ENCODE measurements at regions not wholly inside any gene's neighbourhood (a gene's known extent, or its start where the extent isn't known, plus 50 kb on each side); places are given as distances from the start of the nearest gene placed in this dataset.

DNA sequence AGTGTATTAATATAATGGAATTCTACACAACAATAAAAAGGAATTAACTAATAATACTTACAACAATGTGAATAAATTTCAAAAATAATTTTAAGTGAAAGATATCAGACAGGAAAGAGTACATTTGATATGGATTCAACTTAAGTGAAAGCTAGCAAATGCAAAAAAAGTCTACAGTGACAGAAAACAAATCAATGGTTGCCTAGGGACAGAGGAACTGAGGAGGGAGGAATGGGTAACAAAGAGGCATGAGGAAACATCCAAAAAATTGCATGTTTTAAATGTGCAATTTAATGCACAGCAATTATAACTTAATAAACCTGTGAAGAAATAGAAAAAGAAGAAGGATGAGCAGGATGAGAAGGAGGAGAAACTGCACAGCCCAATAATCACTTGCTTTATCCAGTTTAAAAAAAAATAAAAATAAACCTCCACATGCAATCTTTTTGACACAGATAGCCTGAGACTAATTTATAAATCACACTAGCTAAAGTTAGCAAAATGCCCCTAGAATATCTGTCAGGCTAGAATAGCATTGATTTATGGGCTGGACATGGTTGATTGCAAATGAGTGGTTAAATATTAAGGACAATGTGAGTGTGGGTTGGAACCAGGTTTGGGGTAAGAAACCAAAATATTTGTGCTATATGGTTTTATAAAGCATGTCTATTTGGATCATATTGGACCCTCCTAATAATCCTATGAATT lies 1089.1 kb downstream of the TRHDE start:
- H3K23me2 ChIP-seq (ENCODE audit: low read depth, low read length), result no peaks in the 10 kb centered on the region
- H2BK12ac ChIP-seq (ENCODE audit: low read depth, low read length), result no peak overlapping the region
- H3K9me3 ChIP-seq (ENCODE audit: insufficient read depth in 2 of 2, low read depth in 1 of 2, low read length in 1 of 2), result no peaks in the 10 kb centered on the region
- DNase-seq (ENCODE audit: low read depth in 1 of 2, low spot score in 2 of 2), result no peak
- FAIRE-seq, result no peak
- H3K4me3 ChIP-seq (ENCODE audit: extremely low read depth in 1 of 4, insufficient read depth in 2 of 4, low read depth in 3 of 4, low read length in 4 of 4), result no peak overlapping the region
- no peak overlapping the region for H3K4ac ChIP-seq (replicated peaks; ENCODE audit: insufficient read length, low read depth, low read length)
- no peak overlapping the region for H2BK15ac ChIP-seq (ENCODE audit: low read length)
- POLR2A ChIA-PET (ENCODE audit: partially characterized antibody), result no interaction called here
- H3K56ac ChIP-seq (replicated peaks; ENCODE audit: insufficient read length, low read depth, low read length), result no peak overlapping the region
- H3K4me2 ChIP-seq (ENCODE audit: insufficient read depth in 1 of 2, low read depth in 2 of 2, low read length in 2 of 2), result no peak overlapping the region
- no peak overlapping the region for H2BK5ac ChIP-seq (ENCODE audit: low read depth, low read length)
- H3K23ac ChIP-seq (ENCODE audit: insufficient read length), result no peak overlapping the region
- CTCF ChIA-PET (ENCODE audit: partially characterized antibody), result no interaction called here
- no peaks in the 10 kb centered on the region for H3K27me3 ChIP-seq (replicated peaks in 1 of 4; ENCODE audit: control insufficient read depth in 3 of 4, extremely low read depth in 1 of 4, insufficient read depth in 3 of 4, low read length in 3 of 4)
- no peak overlapping the region for H2BK20ac ChIP-seq (ENCODE audit: low read length)
- no peak overlapping the region for H2AFZ ChIP-seq (ENCODE audit: low read length)
- peaks cover 0 to 4% (median 0%) of the 10 kb centered on the region in 4 experiments; a peak in 1 of 7 replicates for H3K4me1 ChIP-seq (replicated peaks in 1 of 4; ENCODE audit: control insufficient read depth in 3 of 4, insufficient read depth in 4 of 4, low read length in 3 of 4)
- H2BK120ac ChIP-seq (replicated peaks; ENCODE audit: low read depth, low read length), result no peak overlapping the region
- H4K5ac ChIP-seq (ENCODE audit: insufficient read length, low read depth, low read length), result no peak overlapping the region
- H2AK5ac ChIP-seq (ENCODE audit: low read depth, low read length), result no peak overlapping the region
- no peak overlapping the region for H3K9ac ChIP-seq (replicated peaks in 1 of 4; ENCODE audit: extremely low read depth in 1 of 4, low read depth in 3 of 4, low read length in 3 of 4)
- H3K27ac ChIP-seq (ENCODE audit: low read depth, low read length), result no peak overlapping the region
- H4K20me1 ChIP-seq (replicated peaks in 1 of 2; ENCODE audit: control insufficient read depth in 1 of 2, insufficient read depth in 2 of 2, low read length in 2 of 2), result no peaks in the 10 kb centered on the region
- H3K14ac ChIP-seq (ENCODE audit: insufficient read length), result no peak overlapping the region
- no peaks in the 10 kb centered on the region for H3K79me2 ChIP-seq (ENCODE audit: control insufficient read depth in 1 of 2, insufficient read depth in 2 of 2, low read length in 2 of 2)
- H3K36me3 ChIP-seq (ENCODE audit: control insufficient read depth in 2 of 4, insufficient read depth in 4 of 4, low read length in 3 of 4), result no peaks in the 10 kb centered on the region
- no peak overlapping the region for H3K18ac ChIP-seq (ENCODE audit: extremely low read depth, low read length)
- H4K8ac ChIP-seq (ENCODE audit: extremely low read depth, insufficient read depth, low read length), result no peak overlapping the region
- H3K79me1 ChIP-seq (ENCODE audit: low read depth, low read length), result no peaks in the 10 kb centered on the region
- no peak overlapping the region for H4K91ac ChIP-seq (replicated peaks; ENCODE audit: insufficient read length, low read length)
- TF ChIP-seq POLR2A (IDR thresholded peaks at IDR 0.05; ENCODE audit: control extremely low read depth in 1 of 2, low read depth in 2 of 2, low read length in 2 of 2), result no peak
- TF ChIP-seq TAF7 (optimal IDR thresholded peaks at IDR 0.05; ENCODE audit: borderline replicate concordance, low read depth, low read length), result no peak
- TF ChIP-seq NRF1 (IDR thresholded peaks at IDR 0.05; ENCODE audit: low read depth, low read length), result no peak
- TF ChIP-seq CEBPB (IDR thresholded peaks at IDR 0.05; ENCODE audit: low read depth, low read length), result no peak
- no peak for TF ChIP-seq KDM4A (IDR thresholded peaks at IDR 0.05; ENCODE audit: low read depth, low read length, severe bottlenecking)
- no peak for TF ChIP-seq POLR2AphosphoS5 (IDR thresholded peaks at IDR 0.05; ENCODE audit: low read depth, low read length)
- no peak for TF ChIP-seq GTF2F1 (IDR thresholded peaks at IDR 0.05; ENCODE audit: borderline replicate concordance, low read depth, low read length)
- TF ChIP-seq RXRA (IDR thresholded peaks at IDR 0.05; ENCODE audit: insufficient read depth, low read depth, low read length), result no peak
- TF ChIP-seq RAD21 (IDR thresholded peaks at IDR 0.05 in 1 of 2, conservative IDR thresholded peaks at IDR 0.05 in 1 of 2; ENCODE audit: low read depth in 2 of 2, low read length in 2 of 2), result no peak
- TF ChIP-seq EZH2 (IDR thresholded peaks at IDR 0.05; ENCODE audit: low read depth, low read length, severe bottlenecking), result no peak
- no peak for TF ChIP-seq HDAC2 (IDR thresholded peaks at IDR 0.05; ENCODE audit: borderline replicate concordance in 1 of 2, low read depth in 2 of 2, low read length in 2 of 2)
- no peak for TF ChIP-seq SIX5 (IDR thresholded peaks at IDR 0.05; ENCODE audit: low read depth, low read length)
- no peak for TF ChIP-seq SP1 (IDR thresholded peaks at IDR 0.05; ENCODE audit: low read depth, low read length)
- TF ChIP-seq EP300 (IDR thresholded peaks at IDR 0.05; ENCODE audit: borderline replicate concordance in 1 of 2, low read depth in 2 of 2, low read length in 2 of 2), result no peak

All from H1 (cell line).